ENCODE measurements at regions not wholly inside any gene's neighbourhood (a gene's known extent, or its start where the extent isn't known, plus 50 kb on each side); places are given as distances from the start of the nearest gene placed in this dataset.

- intact Hi-C loops (cut with DNase I), result no loop called here
Measured at GRCh38 chr20:16844406-16844805, 96.2 kb downstream of the OTOR start.

GRCh38 chr20:16846006-16846405 lies 97.8 kb downstream of the OTOR start:
- Histone ChIP-seq H3K36me3 (no peaks in the 10 kb centered on the region), H3K27ac (no peak overlapping the region), H3K9me3 (no peaks in the 10 kb centered on the region), H3K4me1 (no peaks in the 10 kb centered on the region), H3K27me3 (no peaks in the 10 kb centered on the region), H3K4me3 (no peak overlapping the region)
- intact Hi-C loops (cut with DNase I), result no loop called here
- 77 to 100% methylated on average over 1 of the region's 1 CpG for whole genome bisulfite sequencing, 2 donors
- TF ChIP-seq POLR2A (IDR thresholded peaks at IDR 0.05) (no peak), CTCF (IDR thresholded peaks at IDR 0.05) (no peak)
- no peak for DNase-seq

More at GRCh38 chr20:16844406-16844805, 96.2 kb downstream of the OTOR start:
- Histone ChIP-seq H3K27me3 (no peaks in the 10 kb centered on the region), H3K36me3 (no peaks in the 10 kb centered on the region), H3K4me3 (no peak overlapping the region), H3K9me3 (no peaks in the 10 kb centered on the region), H3K27ac (no peak overlapping the region), H3K4me1 (no peaks in the 10 kb centered on the region)
- no peak for DNase-seq
- WGBS, 2 donors, result 83 to 85% methylated on average over 1 of the region's 1 CpG
- TF ChIP-seq CTCF (IDR thresholded peaks at IDR 0.05), result no peak
- no peak for TF ChIP-seq POLR2A (IDR thresholded peaks at IDR 0.05)

- no peaks in the 10 kb centered on the region for H3K36me3 ChIP-seq
- H3K4me3 ChIP-seq, result no peak overlapping the region
- no peaks in the 10 kb centered on the region for H3K4me1 ChIP-seq
- no peak for DNase-seq
- H3K27me3 ChIP-seq, result no peaks in the 10 kb centered on the region
- TF ChIP-seq POLR2A (IDR thresholded peaks at IDR 0.05) (no peak), CTCF (IDR thresholded peaks at IDR 0.05) (no peak)
- intact Hi-C loops (cut with DNase I), result no loop called here
- no peaks in the 10 kb centered on the region for H3K9me3 ChIP-seq
- H3K27ac ChIP-seq, result no peak overlapping the region
Measured at GRCh38 chr20:16848061-16848460, 99.9 kb downstream of the OTOR start.

- 35 to 39% methylated on average over 1 of the region's 1 CpG for WGBS, 2 donors
- no peaks in the 10 kb centered on the region for H3K27me3 ChIP-seq
Measured at GRCh38 chr20:16848526-16848925, 100.4 kb downstream of the OTOR start.

GRCh38 chr20:16860914-16861313 lies 112.8 kb downstream of the OTOR start:
- Histone ChIP-seq H3K27me3 (no peaks in the 10 kb centered on the region), H3K36me3 (no peaks in the 10 kb centered on the region), H3K9me3 (no peaks in the 10 kb centered on the region), H3K4me1 (no peaks in the 10 kb centered on the region), H3K27ac (no peak overlapping the region), H3K4me3 (no peak overlapping the region)
- WGBS, 2 donors, result 75 to 85% methylated on average over 1 of the region's 1 CpG
- intact Hi-C loops (cut with DNase I), result no loop called here
- no peak for DNase-seq
- TF ChIP-seq POLR2A (IDR thresholded peaks at IDR 0.05) (no peak), CTCF (IDR thresholded peaks at IDR 0.05) (no peak)

More at GRCh38 chr20:16848526-16848925, 100.4 kb downstream of the OTOR start:
- Histone ChIP-seq H3K36me3 (no peaks in the 10 kb centered on the region), H3K9me3 (no peaks in the 10 kb centered on the region), H3K27ac (no peak overlapping the region), H3K4me1 (no peaks in the 10 kb centered on the region), H3K4me3 (no peak overlapping the region)
- intact Hi-C loops (cut with DNase I), result no loop called here
- DNase-seq, result no peak
- TF ChIP-seq POLR2A (IDR thresholded peaks at IDR 0.05) (no peak), CTCF (IDR thresholded peaks at IDR 0.05) (no peak)
